Fibroblast of mammary gland (primary cell): ENCODE measurements at regions not wholly inside any gene's neighbourhood (a gene's known extent, or its start where the extent isn't known, plus 50 kb on each side); places are given as distances from the start of the nearest gene placed in this dataset.

ENCODE experiments used
- DNase-seq: peaks from one replicate; pipeline ENCODE4 v3.0.0-alpha.2; 2010; ENCODE audit warnings: low read depth
- H3K4me3 ChIP-seq: 2 replicates; pipeline ENCODE4 v1.5.1; 2011; ENCODE audit warnings: low read depth, mild to moderate bottlenecking, low read length, moderate library complexity; ENCODE audit not compliant: control insufficient read depth
- TF ChIP-seq, protein P1 (sequence below): conservative IDR thresholded peaks from 2 replicates; pipeline ENCODE4 v1.5.1; 2011; ENCODE audit warnings: low read depth, low read length, inconsistent platforms; ENCODE audit not compliant: control insufficient read depth, insufficient read depth

DNA sequence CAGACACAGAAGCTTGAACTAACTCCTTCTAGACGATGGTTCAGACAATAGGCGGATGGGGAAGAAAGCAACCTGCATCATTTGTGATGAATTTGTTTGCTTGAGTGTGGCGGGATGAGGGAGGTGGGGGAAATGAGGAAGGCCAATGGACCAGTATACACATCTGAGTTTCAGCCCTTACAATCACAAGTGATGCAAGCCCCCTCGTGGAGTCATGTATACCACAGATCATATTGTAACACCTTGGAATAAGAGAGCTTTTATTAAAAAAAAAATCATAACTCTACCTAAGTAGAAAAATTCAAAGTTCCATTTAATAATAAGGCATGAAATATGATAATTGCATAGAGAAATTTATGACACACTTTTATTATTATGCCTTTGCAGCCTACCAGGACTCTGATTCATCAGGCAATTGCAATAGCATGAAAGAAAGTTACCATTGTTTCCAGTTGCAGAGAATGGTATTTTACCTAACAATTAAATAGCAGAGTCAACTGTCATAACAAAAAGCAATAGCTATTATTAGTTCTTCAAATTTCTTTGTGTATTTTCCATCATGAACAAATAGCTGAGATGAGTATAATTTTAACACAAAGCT, 230.2 kb upstream of the AKR1E2 start:
- no peak overlapping the region for H3K4me3 ChIP-seq
- no peak for DNase-seq
- TF ChIP-seq, protein P1, sequence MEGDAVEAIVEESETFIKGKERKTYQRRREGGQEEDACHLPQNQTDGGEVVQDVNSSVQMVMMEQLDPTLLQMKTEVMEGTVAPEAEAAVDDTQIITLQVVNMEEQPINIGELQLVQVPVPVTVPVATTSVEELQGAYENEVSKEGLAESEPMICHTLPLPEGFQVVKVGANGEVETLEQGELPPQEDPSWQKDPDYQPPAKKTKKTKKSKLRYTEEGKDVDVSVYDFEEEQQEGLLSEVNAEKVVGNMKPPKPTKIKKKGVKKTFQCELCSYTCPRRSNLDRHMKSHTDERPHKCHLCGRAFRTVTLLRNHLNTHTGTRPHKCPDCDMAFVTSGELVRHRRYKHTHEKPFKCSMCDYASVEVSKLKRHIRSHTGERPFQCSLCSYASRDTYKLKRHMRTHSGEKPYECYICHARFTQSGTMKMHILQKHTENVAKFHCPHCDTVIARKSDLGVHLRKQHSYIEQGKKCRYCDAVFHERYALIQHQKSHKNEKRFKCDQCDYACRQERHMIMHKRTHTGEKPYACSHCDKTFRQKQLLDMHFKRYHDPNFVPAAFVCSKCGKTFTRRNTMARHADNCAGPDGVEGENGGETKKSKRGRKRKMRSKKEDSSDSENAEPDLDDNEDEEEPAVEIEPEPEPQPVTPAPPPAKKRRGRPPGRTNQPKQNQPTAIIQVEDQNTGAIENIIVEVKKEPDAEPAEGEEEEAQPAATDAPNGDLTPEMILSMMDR, result no peak

- no peak overlapping the region for H3K4me3 ChIP-seq
- TF ChIP-seq, protein P1, result no peak
- DNase-seq, result no peak
Observed at GRCh38 chr10:4590807-4591206, 235.2 kb upstream of the AKR1E2 start.

DNA sequence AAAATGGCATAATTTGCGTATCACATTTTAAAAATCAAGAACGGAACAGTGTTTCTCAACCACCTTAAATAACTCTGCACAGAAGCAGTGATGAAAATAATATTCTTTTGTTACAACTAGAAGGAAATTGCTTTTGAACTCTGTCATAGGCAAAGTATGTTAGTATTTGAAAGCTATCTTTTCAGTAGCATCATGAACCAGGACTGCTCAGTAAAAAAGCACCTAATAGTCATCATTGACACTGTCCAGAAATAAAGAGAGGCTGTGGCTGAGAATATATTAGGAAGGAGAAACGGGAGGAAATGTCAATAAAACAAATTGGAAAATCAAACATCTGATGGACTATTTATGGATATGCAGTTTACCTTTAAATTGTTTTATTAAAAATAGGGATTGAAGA, 237.2 kb upstream of the AKR1E2 start:
- no peak for DNase-seq
- TF ChIP-seq, protein P1, result no peak
- no peak overlapping the region for H3K4me3 ChIP-seq

DNA sequence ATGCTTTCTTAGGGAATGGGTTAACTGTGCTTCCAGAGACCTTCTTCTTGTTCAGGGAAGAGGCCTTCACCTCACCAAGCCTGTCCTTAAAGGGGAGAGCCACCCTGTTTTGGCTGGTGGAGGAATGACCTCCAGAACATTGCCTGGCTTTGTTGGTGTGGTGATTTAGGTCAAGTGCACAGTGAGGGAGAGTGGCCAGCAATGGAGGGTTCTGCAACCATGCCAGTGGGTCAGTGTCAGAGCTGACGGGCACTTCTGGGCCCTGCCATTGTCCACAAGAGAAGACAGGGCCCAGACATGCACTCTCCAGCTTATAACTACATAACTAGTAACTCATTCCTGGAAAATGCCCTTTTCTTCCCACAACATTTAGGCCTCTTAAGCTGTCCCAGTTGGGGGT, 238.5 kb upstream of the AKR1E2 start:
- TF ChIP-seq, protein P1, result no peak
- H3K4me3 ChIP-seq, result no peak overlapping the region
- no peak for DNase-seq

- TF ChIP-seq, protein P1, result no peak
- no peak overlapping the region for H3K4me3 ChIP-seq
- no peak for DNase-seq
Observed at GRCh38 chr10:4586776-4587175, 239.2 kb upstream of the AKR1E2 start.

DNA sequence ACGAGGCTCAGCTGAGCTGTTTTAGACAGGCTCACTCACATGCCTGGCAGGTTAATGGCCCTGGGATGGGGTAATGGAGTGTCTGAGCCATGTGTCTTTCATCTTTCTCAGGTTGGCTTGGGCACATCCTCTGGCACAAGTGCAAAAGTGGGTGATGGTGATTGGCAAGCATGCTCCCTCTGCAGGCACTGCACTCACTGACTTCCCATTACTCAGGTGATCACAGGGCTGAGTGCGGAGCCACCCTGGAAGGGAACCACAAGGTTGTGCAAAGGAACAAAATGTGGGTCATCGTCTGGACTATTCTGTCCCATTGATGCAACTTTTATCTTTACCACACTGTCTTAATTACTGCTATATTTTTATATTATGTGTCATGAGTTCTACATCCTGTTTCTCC, 244.1 kb upstream of the AKR1E2 start:
- peak; percentile 4 for DNase-seq
- no peak overlapping the region for H3K4me3 ChIP-seq
- TF ChIP-seq, protein P1, result no peak

DNA sequence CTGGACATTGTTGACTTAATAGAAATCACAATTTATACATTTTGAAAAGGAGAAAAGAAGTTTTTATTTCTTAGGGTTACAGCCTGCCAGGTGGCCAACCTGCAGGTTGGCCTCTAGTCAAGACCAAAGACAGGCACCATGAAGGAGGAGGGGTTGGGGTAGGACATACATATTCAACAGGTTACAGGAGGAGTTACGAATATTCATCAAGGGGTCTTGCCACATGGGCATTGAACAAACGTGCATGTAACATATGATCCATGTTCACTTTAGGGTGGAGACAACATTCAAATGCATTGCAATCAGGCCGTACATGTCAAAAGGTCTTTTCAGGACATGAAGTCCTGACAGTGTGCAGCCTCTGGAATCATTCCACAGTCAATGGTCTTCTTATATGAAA, 246.2 kb upstream of the AKR1E2 start:
- no peak for DNase-seq
- H3K4me3 ChIP-seq, result no peak overlapping the region
- TF ChIP-seq, protein P1, result no peak
